Ascending aorta (tissue), 2 donors: ENCODE measurements at regions not wholly inside any gene's neighbourhood (a gene's known extent, or its start where the extent isn't known, plus 50 kb on each side); places are given as distances from the start of the nearest gene placed in this dataset.
"Not testable (repeated sequence)": the region's sequence is repeated elsewhere in the genome, so short reads cannot be mapped to it uniquely, and the experiment has no call there.

ENCODE experiments used
- DNase-seq, 2 donors: peaks; one replicate each; pipeline ENCODE4 v3.0.0-alpha.2; 2019; ENCODE audit warnings: low spot score in 2 of 2
- H3K27ac ChIP-seq, 2 donors: fragments of 200-600 bp; sonication (generic); one replicate each; pipeline ENCODE4 v1.5.1; 2016 to 2017; ENCODE audit warnings: mild to moderate bottlenecking in 1 of 2
- H3K27me3 ChIP-seq: fragments of 200-600 bp; sonication (generic); one replicate; pipeline ENCODE4 v1.5.1; 2017
- H3K36me3 ChIP-seq, 2 donors: fragments of 200-600 bp; sonication (generic); one replicate each; pipeline ENCODE4 v1.5.1; 2016
- H3K4me1 ChIP-seq, 2 donors: fragments of 200-600 bp; sonication (generic); one replicate each; pipeline ENCODE4 v1.5.1; 2016 to 2017; ENCODE audit warnings: mild to moderate bottlenecking in 1 of 2
- H3K4me3 ChIP-seq, 2 donors: fragments of 200-600 bp; sonication (generic); one replicate each; pipeline ENCODE4 v1.5.1; 2016 to 2017; ENCODE audit warnings: mild to moderate bottlenecking in 1 of 2
- H3K9me3 ChIP-seq, 2 donors: fragments of 200-600 bp; sonication (generic); one replicate each; pipeline ENCODE4 v1.5.1; 2016
- intact Hi-C: fragments of 100-400 bp; cut with DNase I; formaldehyde crosslinking; loops from one replicate; pipeline ENCODE4 v1.15.1; 2023
- TF ChIP-seq, protein P1 (sequence below), 3 experiments: fragments of 200-600 bp in 2 of 3; fragments of 450-650 bp in 1 of 3; sonication (generic) in 2 of 3; IDR thresholded peaks; one replicate each; pipeline ENCODE4 v1.5.1; 2016 to 2019; ENCODE audit warnings: antibody characterized with exemption in 3 of 3, mild to moderate bottlenecking in 1 of 3, moderate library complexity in 1 of 3

DNA sequence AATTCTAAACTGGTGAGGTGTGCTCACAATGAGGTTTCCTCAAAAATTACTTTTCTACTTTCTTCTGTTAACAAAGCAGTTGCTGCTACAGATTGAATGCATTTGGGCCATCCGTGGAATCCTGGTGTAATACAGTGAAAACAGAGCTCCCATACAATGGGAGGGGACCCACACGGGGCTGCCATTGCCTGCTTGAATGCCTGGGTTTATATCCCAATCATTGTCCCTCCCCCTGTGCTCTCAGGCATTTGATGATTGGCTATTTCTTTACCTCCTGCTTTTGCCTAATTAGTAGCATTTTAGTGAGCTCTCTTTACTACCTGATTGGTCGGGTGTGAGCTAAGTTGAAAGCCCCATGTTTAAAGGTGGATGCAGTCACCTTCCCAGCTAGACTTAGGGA is 52.9 kb upstream of the CSF1 start:
- intact Hi-C loops, H3K27me3 ChIP-seq, H3K9me3 ChIP-seq, H3K27ac ChIP-seq, DNase-seq, H3K36me3 ChIP-seq, H3K4me3 ChIP-seq, H3K4me1 ChIP-seq: not testable (repeated sequence)

DNA sequence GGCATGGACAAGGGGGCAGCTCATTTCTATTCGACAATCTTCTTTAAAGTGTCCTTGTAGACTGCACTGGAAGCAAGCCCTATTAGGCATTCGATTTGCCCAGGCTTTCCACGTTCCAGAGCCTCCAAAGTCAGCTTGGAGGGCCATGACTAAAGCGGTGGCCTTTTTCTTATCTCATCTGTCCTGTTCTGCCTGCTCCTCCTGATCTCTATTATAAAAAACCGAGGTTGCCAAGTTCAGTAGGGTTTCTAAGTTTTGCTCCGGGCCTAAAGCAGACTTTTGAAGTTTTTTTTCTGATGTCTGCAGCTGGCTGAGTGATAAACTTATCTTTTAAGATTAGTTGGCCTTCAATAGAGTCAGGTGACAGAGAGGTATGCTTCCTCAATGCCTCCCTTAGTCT is 54.7 kb upstream of the CSF1 start:
- H3K27me3 ChIP-seq, DNase-seq, H3K27ac ChIP-seq, H3K4me3 ChIP-seq, H3K9me3 ChIP-seq, intact Hi-C loops, H3K36me3 ChIP-seq, H3K4me1 ChIP-seq: not testable (repeated sequence)

- H3K4me1 ChIP-seq, DNase-seq: not testable (repeated sequence)
These were observed 56.7 kb upstream of the CSF1 start for GRCh38 chr1:109853972-109854371.

DNA sequence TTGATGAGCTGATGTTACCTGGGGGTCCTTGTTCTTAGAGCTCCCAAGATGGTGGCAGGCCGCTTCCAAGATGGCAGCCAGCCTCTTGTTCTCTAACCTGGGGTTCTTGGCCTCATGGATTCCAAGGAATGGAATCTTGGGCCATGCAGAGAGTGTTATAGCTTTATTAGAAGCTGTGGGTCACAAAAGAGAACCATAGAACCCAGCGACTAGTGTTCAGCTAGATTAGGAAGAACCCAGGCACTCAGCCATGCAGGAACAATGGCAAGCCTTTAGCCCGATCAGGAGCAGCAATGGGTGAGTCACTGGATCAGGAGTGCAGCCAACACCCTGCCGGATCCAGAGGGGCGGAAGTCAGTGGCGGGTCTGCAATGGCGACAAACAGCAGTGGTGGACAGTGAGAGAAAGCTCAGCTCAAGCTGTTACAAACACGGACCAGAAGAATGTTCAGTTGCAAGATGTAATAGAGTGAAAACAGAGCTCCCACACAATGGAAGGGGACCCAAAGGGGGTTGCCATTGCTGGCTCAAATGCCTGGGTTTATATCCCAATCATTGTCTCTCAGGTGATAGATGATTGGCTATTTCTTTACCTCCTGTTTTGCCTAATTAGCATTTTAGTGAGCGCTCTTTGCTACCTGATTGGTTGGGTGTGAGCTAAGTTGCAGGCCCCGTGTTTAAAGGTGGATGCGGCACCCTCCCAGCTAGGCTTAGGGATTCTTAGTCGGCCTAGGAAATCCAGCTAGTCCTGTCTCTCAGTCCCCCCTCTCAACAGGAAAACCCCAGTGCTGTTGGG is 58.2 kb upstream of the CSF1 start:
- H3K4me1 ChIP-seq, intact Hi-C loops, H3K36me3 ChIP-seq, H3K27me3 ChIP-seq, DNase-seq, H3K4me3 ChIP-seq, H3K27ac ChIP-seq, H3K9me3 ChIP-seq: not testable (repeated sequence)

More at GRCh38 chr1:109853972-109854371, 56.7 kb upstream of the CSF1 start:
- H3K27me3 ChIP-seq, H3K27ac ChIP-seq, H3K9me3 ChIP-seq, H3K4me3 ChIP-seq, H3K36me3 ChIP-seq, intact Hi-C loops: not testable (repeated sequence)

DNA sequence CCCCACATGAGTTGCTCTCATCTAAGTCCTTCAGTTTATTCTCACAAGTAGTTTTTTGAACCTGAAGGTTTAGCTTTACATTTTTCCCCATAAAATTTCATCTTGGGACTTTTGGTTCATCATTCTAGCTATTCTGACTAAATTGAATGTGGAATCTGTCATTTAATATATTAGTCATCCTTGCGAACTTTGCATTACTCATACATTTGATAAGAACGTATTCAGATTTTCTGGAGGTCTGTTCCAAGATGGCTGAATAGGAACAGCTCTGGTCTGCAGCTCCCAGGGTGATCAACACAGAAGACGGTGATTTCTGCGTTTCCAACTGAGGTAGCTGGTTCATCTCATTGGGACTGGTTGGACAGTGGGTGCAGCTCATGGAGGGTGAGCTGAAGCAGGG is 59.8 kb upstream of the CSF1 start:
- Histone ChIP-seq H3K27me3 (no peaks in the 10 kb centered on the region), H3K9me3 (no peaks in the 10 kb centered on the region), H3K27ac (no peak overlapping the region), H3K4me3 (no peak overlapping the region), H3K4me1 (no peaks in the 10 kb centered on the region), H3K36me3 (no peaks in the 10 kb centered on the region)
- no peak for DNase-seq
- TF ChIP-seq, protein P1, sequence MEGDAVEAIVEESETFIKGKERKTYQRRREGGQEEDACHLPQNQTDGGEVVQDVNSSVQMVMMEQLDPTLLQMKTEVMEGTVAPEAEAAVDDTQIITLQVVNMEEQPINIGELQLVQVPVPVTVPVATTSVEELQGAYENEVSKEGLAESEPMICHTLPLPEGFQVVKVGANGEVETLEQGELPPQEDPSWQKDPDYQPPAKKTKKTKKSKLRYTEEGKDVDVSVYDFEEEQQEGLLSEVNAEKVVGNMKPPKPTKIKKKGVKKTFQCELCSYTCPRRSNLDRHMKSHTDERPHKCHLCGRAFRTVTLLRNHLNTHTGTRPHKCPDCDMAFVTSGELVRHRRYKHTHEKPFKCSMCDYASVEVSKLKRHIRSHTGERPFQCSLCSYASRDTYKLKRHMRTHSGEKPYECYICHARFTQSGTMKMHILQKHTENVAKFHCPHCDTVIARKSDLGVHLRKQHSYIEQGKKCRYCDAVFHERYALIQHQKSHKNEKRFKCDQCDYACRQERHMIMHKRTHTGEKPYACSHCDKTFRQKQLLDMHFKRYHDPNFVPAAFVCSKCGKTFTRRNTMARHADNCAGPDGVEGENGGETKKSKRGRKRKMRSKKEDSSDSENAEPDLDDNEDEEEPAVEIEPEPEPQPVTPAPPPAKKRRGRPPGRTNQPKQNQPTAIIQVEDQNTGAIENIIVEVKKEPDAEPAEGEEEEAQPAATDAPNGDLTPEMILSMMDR (IDR thresholded peaks at IDR 0.05): no peak
- intact Hi-C loops: no loop called here

- no peak for DNase-seq
- Histone ChIP-seq H3K27me3 (no peaks in the 10 kb centered on the region), H3K4me1 (no peaks in the 10 kb centered on the region), H3K9me3 (no peaks in the 10 kb centered on the region), H3K36me3 (no peaks in the 10 kb centered on the region), H3K4me3 (no peak overlapping the region), H3K27ac (no peak overlapping the region)
- intact Hi-C loops: no loop called here
- TF ChIP-seq, protein P1 (IDR thresholded peaks at IDR 0.05): no peak
These were observed 60.5 kb upstream of the CSF1 start for GRCh38 chr1:109850194-109850593.

- Histone ChIP-seq H3K4me3 (no peak overlapping the region), H3K36me3 (no peaks in the 10 kb centered on the region), H3K27ac (no peak overlapping the region), H3K27me3 (no peaks in the 10 kb centered on the region), H3K4me1 (no peaks in the 10 kb centered on the region), H3K9me3 (no peaks in the 10 kb centered on the region)
- TF ChIP-seq, protein P1 (IDR thresholded peaks at IDR 0.05): no peak
- DNase-seq: no peak
- intact Hi-C loops: no loop called here
These were observed 61.0 kb upstream of the CSF1 start for GRCh38 chr1:109849655-109850054.

DNA sequence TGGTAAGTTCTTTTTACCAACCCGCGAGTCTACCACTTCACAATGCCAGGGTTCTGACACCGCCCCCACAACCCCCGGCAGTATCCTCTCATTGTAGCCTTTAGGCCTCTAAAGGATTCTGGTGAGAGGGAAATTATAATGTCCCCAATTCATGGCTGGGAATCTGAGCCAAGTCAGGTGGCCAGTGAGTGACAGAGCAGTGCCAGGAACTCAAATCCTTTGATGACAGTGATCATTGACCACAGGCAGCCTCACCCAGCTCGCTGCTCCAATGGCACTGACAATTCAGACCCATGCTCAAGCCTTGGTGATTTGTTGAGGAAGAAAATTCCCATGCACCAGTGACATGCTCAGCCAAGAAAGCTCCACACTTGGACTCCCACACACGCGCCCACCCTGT is 63.4 kb upstream of the CSF1 start:
- DNase-seq: no peak
- TF ChIP-seq, protein P1 (IDR thresholded peaks at IDR 0.05): no peak
- Histone ChIP-seq H3K4me3 (no peak overlapping the region), H3K27me3 (no peaks in the 10 kb centered on the region), H3K27ac (no peak overlapping the region), H3K36me3 (no peaks in the 10 kb centered on the region), H3K4me1 (no peaks in the 10 kb centered on the region), H3K9me3 (no peaks in the 10 kb centered on the region)
- intact Hi-C loops: no loop called here
